ENCODE measurements at regions not wholly inside any gene's neighbourhood (a gene's known extent, or its start where the extent isn't known, plus 50 kb on each side); places are given as distances from the start of the nearest gene placed in this dataset.
A peak's percentile ranks its signal among the peaks of the same experiment; 100 is the strongest.

DNA sequence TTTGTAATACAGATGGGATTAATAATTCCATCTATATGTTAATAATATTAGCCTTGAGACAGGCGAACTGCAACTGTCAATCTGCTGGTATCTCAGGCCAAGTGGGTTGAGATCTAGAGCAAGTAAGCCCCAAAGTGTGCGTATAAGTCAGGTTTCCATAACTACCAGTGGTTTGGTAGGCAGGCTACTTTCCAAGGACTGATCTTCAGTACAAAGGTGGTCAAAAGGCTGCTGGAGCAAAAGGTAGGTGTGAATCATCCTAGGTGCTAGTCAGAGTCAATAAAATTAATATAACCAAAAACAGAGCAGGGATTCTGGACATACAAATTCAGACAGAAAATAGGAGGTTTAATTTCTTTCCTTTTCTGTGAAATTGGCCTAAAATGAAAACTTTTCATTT, 328.0 kb downstream of the TGFB2 start:
- DNase-seq (ENCODE audit: low read depth, low spot score): no peak
- peak overlapping the region; percentile 72 for H3K4me2 ChIP-seq (ENCODE audit: low read length)
- CTCF ChIA-PET: no interaction called here
- POLR2A ChIA-PET: no interaction called here
- H3K9me2 ChIP-seq (ENCODE audit: insufficient read depth): no peaks in the 10 kb centered on the region
- peak overlapping the region; percentile 68; the same call in 1 of the 2 replicates for H3K27ac ChIP-seq (ENCODE audit: low read depth, low read length)
- no peaks in the 10 kb centered on the region for H3K9me3 ChIP-seq (ENCODE audit: control insufficient read depth in 1 of 2, insufficient read depth in 1 of 2, low read depth in 1 of 2, low read length in 2 of 2)
- RAD21 ChIA-PET (ENCODE audit: low non-redundant PET in 1 of 2, low total read pairs in 2 of 2, uncharacterized antibody in 2 of 2, unreplicated experiment in 2 of 2): interaction anchor here in 1 of 2 experiments (0.7 kb wide), 1 partner anchor 513 kb away, joined by 3 read pairs; no protein-coding TSS in a partner anchor
- intact Hi-C loops (cut with micrococcal nuclease): no loop called here
- H2AFZ ChIP-seq (ENCODE audit: low read depth, low read length, poor library complexity, severe bottlenecking): peak overlapping the region; percentile 65
- H4K20me1 ChIP-seq (ENCODE audit: insufficient read depth): no peaks in the 10 kb centered on the region
- H3K4me1 ChIP-seq (ENCODE audit: control insufficient read depth in 1 of 2, insufficient read depth in 2 of 2, low read length in 2 of 2): peaks cover 24 to 41% of the 10 kb centered on the region in 2 experiments
- H3K36me3 ChIP-seq (ENCODE audit: control insufficient read depth in 1 of 2, insufficient read depth in 2 of 2, low read length in 2 of 2): no peaks in the 10 kb centered on the region
- TF ChIP-seq RAD21 (IDR thresholded peaks at IDR 0.05; ENCODE audit: low read depth): no peak
- TF ChIP-seq, protein P1, sequence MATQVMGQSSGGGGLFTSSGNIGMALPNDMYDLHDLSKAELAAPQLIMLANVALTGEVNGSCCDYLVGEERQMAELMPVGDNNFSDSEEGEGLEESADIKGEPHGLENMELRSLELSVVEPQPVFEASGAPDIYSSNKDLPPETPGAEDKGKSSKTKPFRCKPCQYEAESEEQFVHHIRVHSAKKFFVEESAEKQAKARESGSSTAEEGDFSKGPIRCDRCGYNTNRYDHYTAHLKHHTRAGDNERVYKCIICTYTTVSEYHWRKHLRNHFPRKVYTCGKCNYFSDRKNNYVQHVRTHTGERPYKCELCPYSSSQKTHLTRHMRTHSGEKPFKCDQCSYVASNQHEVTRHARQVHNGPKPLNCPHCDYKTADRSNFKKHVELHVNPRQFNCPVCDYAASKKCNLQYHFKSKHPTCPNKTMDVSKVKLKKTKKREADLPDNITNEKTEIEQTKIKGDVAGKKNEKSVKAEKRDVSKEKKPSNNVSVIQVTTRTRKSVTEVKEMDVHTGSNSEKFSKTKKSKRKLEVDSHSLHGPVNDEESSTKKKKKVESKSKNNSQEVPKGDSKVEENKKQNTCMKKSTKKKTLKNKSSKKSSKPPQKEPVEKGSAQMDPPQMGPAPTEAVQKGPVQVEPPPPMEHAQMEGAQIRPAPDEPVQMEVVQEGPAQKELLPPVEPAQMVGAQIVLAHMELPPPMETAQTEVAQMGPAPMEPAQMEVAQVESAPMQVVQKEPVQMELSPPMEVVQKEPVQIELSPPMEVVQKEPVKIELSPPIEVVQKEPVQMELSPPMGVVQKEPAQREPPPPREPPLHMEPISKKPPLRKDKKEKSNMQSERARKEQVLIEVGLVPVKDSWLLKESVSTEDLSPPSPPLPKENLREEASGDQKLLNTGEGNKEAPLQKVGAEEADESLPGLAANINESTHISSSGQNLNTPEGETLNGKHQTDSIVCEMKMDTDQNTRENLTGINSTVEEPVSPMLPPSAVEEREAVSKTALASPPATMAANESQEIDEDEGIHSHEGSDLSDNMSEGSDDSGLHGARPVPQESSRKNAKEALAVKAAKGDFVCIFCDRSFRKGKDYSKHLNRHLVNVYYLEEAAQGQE (IDR thresholded peaks at IDR 0.05; ENCODE audit: low read depth): no peak
- TF ChIP-seq JUND (IDR thresholded peaks at IDR 0.05): peak; percentile 10; the same call in 1 of the 2 replicates
- H3K9ac ChIP-seq (ENCODE audit: low read length): peak overlapping the region; percentile 53; the same call in 1 of the 2 replicates
- ATAC-seq: peak; percentile 53
- no TSS peak for BruUV-seq (replicated peaks)
- H3K27me3 ChIP-seq (ENCODE audit: insufficient read depth, low read length): no peaks in the 10 kb centered on the region
- no peak overlapping the region for H3K4me3 ChIP-seq (replicated peaks in 1 of 2; ENCODE audit: low read depth in 1 of 2, low read length in 2 of 2)
- H3K79me2 ChIP-seq (ENCODE audit: insufficient read depth, low read length): no peaks in the 10 kb centered on the region

DNA sequence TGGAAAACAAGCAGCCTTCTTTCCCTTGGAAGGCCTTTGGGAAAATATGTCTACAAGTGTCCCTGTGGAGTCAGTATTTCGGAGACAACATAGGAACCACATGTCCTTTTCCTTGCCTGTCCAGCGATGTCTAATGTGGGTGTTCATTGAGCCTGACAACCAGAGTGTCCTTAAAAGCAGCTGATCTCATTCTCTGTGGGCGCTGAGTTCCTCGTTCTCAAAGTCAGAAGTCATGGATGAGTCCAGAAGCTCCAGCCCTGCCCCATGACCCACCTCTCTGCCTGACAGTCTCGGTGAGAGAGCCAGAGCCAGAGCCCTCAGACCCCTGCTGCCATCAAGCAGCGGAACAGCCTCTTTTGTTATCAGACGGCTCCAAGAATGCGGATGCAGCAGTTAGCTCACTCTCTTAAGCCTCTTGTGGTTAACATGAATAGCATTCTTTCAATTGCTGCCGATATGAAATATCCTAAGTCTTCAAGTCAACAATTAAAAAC, 329.2 kb downstream of the TGFB2 start:
- DNase-seq (ENCODE audit: low read depth, low spot score) (peak; percentile 78), ATAC-seq (peak; percentile 94)
- H3K36me3 ChIP-seq (ENCODE audit: control insufficient read depth in 1 of 2, insufficient read depth in 2 of 2, low read length in 2 of 2): no peaks in the 10 kb centered on the region
- H3K27me3 ChIP-seq (ENCODE audit: insufficient read depth, low read length): no peaks in the 10 kb centered on the region
- H2AFZ ChIP-seq (ENCODE audit: low read depth, low read length, poor library complexity, severe bottlenecking): peak overlapping the region; percentile 65
- peak overlapping the region; percentile 68 for H3K27ac ChIP-seq (ENCODE audit: low read depth, low read length)
- H3K9ac ChIP-seq (ENCODE audit: low read length): peak overlapping the region; percentile 53
- CTCF ChIA-PET: interaction anchor here (0.8 kb wide), 1 partner anchor 15 kb away, joined by 3 read pairs; no protein-coding TSS in a partner anchor
- peaks cover 24 to 41% of the 10 kb centered on the region in 2 experiments for H3K4me1 ChIP-seq (ENCODE audit: control insufficient read depth in 1 of 2, insufficient read depth in 2 of 2, low read length in 2 of 2)
- RAD21 ChIA-PET (ENCODE audit: low non-redundant PET in 1 of 2, low total read pairs in 2 of 2, uncharacterized antibody in 2 of 2, unreplicated experiment in 2 of 2): no interaction called here
- H3K9me3 ChIP-seq (ENCODE audit: control insufficient read depth in 1 of 2, insufficient read depth in 1 of 2, low read depth in 1 of 2, low read length in 2 of 2): no peaks in the 10 kb centered on the region
- no TSS peak for BruUV-seq (replicated peaks)
- peak overlapping the region; percentile 72 for H3K4me2 ChIP-seq (ENCODE audit: low read length)
- no peaks in the 10 kb centered on the region for H3K9me2 ChIP-seq (ENCODE audit: insufficient read depth)
- POLR2A ChIA-PET: no interaction called here
- H4K20me1 ChIP-seq (ENCODE audit: insufficient read depth): no peaks in the 10 kb centered on the region
- intact Hi-C loops (cut with micrococcal nuclease): no loop called here
- H3K4me3 ChIP-seq (replicated peaks in 1 of 2; ENCODE audit: low read depth in 1 of 2, low read length in 2 of 2): peak overlapping the region; percentile 16 to 35
- no peaks in the 10 kb centered on the region for H3K79me2 ChIP-seq (ENCODE audit: insufficient read depth, low read length)
- TF ChIP-seq JUND (IDR thresholded peaks at IDR 0.05) (peak; percentile 58), POLR2A (IDR thresholded peaks at IDR 0.05; ENCODE audit: borderline replicate concordance, extremely low read depth, insufficient read depth, insufficient read length) (no peak), POLR2AphosphoS5 (IDR thresholded peaks at IDR 0.05; ENCODE audit: low read depth, low read length) (peak; percentile 34; the same call in 1 of the 2 replicates), SIN3A (IDR thresholded peaks at IDR 0.05; ENCODE audit: low read depth) (peak; percentile 40; the same call in 1 of the 2 replicates), ELF1 (IDR thresholded peaks at IDR 0.05; ENCODE audit: borderline replicate concordance, low read depth) (peak; percentile 55), ZFX (IDR thresholded peaks at IDR 0.05) (no peak), RAD21 (IDR thresholded peaks at IDR 0.05; ENCODE audit: low read depth) (peak; percentile 18; the same call in 1 of the 2 replicates)
- TF ChIP-seq, protein P2, sequence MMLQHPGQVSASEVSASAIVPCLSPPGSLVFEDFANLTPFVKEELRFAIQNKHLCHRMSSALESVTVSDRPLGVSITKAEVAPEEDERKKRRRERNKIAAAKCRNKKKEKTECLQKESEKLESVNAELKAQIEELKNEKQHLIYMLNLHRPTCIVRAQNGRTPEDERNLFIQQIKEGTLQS (IDR thresholded peaks at IDR 0.05): no peak
- TF ChIP-seq, protein P3, sequence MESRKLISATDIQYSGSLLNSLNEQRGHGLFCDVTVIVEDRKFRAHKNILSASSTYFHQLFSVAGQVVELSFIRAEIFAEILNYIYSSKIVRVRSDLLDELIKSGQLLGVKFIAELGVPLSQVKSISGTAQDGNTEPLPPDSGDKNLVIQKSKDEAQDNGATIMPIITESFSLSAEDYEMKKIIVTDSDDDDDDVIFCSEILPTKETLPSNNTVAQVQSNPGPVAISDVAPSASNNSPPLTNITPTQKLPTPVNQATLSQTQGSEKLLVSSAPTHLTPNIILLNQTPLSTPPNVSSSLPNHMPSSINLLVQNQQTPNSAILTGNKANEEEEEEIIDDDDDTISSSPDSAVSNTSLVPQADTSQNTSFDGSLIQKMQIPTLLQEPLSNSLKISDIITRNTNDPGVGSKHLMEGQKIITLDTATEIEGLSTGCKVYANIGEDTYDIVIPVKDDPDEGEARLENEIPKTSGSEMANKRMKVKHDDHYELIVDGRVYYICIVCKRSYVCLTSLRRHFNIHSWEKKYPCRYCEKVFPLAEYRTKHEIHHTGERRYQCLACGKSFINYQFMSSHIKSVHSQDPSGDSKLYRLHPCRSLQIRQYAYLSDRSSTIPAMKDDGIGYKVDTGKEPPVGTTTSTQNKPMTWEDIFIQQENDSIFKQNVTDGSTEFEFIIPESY (IDR thresholded peaks at IDR 0.05; ENCODE audit: extremely low read depth, insufficient replicate concordance, low read length): no peak
- TF ChIP-seq, protein P4, sequence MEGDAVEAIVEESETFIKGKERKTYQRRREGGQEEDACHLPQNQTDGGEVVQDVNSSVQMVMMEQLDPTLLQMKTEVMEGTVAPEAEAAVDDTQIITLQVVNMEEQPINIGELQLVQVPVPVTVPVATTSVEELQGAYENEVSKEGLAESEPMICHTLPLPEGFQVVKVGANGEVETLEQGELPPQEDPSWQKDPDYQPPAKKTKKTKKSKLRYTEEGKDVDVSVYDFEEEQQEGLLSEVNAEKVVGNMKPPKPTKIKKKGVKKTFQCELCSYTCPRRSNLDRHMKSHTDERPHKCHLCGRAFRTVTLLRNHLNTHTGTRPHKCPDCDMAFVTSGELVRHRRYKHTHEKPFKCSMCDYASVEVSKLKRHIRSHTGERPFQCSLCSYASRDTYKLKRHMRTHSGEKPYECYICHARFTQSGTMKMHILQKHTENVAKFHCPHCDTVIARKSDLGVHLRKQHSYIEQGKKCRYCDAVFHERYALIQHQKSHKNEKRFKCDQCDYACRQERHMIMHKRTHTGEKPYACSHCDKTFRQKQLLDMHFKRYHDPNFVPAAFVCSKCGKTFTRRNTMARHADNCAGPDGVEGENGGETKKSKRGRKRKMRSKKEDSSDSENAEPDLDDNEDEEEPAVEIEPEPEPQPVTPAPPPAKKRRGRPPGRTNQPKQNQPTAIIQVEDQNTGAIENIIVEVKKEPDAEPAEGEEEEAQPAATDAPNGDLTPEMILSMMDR (IDR thresholded peaks at IDR 0.05 in 2 of 3, conservative IDR thresholded peaks at IDR 0.05 in 1 of 3; ENCODE audit: borderline replicate concordance in 1 of 3, insufficient read depth in 1 of 3, low read depth in 2 of 3, low read length in 2 of 3): no peak
